Loucy (cell line): ENCODE measurements at regions not wholly inside any gene's neighbourhood (a gene's known extent, or its start where the extent isn't known, plus 50 kb on each side); places are given as distances from the start of the nearest gene placed in this dataset.

Experiments used
- EZH2phosphoT487 ChIP-seq: fragments of 200-600 bp; IDR thresholded peaks from 2 replicates; pipeline ENCODE4 v1.6.1; 2018; ENCODE audit warnings: antibody characterized with exemption, mild to moderate bottlenecking, moderate library complexity, borderline replicate concordance
- TF ChIP-seq, protein P1 (sequence below): fragments of 200-600 bp; sonication (generic); conservative IDR thresholded peaks from 2 replicates; pipeline ENCODE4 v1.5.1; 2014; ENCODE audit warnings: mild to moderate bottlenecking, antibody characterized with exemption, low read length

DNA sequence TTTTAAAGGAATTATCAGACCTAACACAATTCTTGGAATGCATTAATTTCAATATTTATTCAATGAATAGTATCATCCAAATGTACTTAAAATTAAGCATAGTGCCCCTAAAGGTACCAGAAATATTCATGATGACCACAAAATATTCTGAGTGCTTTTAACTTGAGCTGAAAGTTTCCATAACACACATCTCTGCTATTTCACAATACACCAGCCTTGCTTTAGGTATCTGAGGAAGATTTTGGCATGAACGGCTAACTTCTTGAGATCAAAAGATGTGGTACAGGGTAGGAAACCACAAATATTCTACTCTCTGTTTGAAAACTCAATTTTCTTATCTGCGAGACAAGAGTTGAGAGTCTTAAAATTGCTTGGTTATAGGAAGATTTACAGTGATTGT, 538.3 kb upstream of the PCDH7 start:
- TF ChIP-seq, protein P1, sequence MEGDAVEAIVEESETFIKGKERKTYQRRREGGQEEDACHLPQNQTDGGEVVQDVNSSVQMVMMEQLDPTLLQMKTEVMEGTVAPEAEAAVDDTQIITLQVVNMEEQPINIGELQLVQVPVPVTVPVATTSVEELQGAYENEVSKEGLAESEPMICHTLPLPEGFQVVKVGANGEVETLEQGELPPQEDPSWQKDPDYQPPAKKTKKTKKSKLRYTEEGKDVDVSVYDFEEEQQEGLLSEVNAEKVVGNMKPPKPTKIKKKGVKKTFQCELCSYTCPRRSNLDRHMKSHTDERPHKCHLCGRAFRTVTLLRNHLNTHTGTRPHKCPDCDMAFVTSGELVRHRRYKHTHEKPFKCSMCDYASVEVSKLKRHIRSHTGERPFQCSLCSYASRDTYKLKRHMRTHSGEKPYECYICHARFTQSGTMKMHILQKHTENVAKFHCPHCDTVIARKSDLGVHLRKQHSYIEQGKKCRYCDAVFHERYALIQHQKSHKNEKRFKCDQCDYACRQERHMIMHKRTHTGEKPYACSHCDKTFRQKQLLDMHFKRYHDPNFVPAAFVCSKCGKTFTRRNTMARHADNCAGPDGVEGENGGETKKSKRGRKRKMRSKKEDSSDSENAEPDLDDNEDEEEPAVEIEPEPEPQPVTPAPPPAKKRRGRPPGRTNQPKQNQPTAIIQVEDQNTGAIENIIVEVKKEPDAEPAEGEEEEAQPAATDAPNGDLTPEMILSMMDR, result no peak
- TF ChIP-seq EZH2phosphoT487, result no peak
